ENCODE measurements at regions not wholly inside any gene's neighbourhood (a gene's known extent, or its start where the extent isn't known, plus 50 kb on each side); places are given as distances from the start of the nearest gene placed in this dataset.
"Not testable (repeated sequence)": the region's sequence is repeated elsewhere in the genome, so short reads cannot be mapped to it uniquely, and the experiment has no call there.

DNA sequence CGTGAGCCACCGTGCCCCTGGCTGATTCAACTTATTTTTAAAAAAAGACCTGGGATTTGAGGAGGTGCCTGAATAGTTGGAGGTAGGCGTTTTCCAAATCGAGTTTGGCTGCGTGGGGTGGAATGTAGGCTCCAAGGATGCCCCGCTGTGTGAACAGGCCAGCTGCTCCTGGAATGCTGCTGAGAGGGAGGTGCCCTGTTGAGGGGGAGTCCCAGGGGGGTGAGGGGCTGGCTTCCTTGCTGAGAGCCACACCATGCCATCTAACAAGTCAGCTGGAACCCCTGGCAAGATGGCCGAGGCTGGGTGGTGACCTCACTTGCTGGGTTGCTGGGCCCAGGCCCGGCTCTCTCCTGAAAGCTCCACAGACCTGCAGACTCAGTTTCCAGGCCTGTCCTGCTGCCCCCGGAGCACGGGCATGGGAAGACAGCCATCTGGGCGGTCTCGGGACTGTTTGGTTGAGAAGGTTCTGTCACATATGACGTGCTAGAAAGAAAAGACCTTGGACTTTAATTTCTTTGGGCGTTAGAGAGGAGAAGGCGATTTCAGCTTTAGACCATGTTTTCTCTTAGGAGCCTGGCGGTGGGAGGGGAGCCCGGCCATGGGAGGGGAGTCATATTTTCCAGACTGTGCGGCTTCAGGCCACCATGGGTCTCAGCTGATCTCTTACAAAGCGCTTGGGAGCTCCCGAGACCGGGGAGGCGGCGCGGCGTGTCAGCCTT, 4047.0 kb upstream of the TPTE start:
- not testable (repeated sequence) for H3K4me3 ChIP-seq (replicated peaks in 1 of 2; ENCODE audit: low read depth in 2 of 2, low read length in 2 of 2); DNase-seq (ENCODE audit: low read depth in 2 of 2)

- not testable (repeated sequence) for H3K4me3 ChIP-seq (replicated peaks in 1 of 2; ENCODE audit: low read depth in 2 of 2, low read length in 2 of 2); DNase-seq (ENCODE audit: low read depth in 2 of 2)
These were observed 4040.3 kb upstream of the TPTE start for GRCh38 chr21:6481116-6481515.

DNA sequence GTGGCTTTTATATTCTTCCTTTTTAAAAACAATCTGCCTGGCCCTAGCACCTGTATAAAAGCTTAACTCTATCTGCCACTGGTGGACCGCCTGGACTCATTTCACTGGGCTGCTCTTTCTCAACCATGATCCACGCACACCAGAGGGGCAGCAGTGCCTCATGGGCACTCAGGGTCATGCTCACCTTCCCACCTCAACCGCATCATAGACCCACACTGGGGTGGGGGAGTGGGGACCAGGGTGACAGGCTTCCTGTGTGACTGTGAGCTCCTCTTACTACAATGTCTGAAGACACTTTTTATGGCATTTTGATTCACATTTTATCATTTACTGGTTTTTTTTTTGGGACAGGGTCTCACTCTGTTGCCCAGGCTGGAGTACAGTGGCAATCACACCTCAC, 4038.8 kb upstream of the TPTE start:
- not testable (repeated sequence) for H3K4me3 ChIP-seq (replicated peaks in 1 of 2; ENCODE audit: low read depth in 2 of 2, low read length in 2 of 2); DNase-seq (ENCODE audit: low read depth in 2 of 2)

DNA sequence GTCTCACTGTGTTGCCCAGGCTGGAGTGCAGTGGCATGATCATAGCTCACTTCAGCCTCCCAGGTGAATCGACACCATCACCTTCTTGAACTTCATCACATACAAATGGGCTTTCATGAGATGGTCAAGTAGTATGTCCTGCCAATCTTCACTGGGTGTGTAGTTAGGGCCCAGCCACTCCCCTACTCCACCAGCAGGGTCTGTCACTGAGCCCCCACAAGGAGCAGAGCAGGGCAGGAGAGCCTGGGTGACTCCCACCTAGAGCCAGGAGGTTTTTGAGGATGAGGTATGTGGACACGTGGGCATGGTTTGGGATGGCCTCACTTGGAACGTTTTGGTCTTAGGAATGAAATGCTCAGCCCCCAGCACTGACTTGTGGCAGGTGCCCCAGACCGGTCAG, 4037.7 kb upstream of the TPTE start:
- not testable (repeated sequence) for H3K4me3 ChIP-seq (replicated peaks in 1 of 2; ENCODE audit: low read depth in 2 of 2, low read length in 2 of 2); DNase-seq (ENCODE audit: low read depth in 2 of 2)

GRCh38 chr21:6486821-6487220, 4034.6 kb upstream of the TPTE start:
- not testable (repeated sequence) for H3K4me3 ChIP-seq (replicated peaks in 1 of 2; ENCODE audit: low read depth in 2 of 2, low read length in 2 of 2)

DNA sequence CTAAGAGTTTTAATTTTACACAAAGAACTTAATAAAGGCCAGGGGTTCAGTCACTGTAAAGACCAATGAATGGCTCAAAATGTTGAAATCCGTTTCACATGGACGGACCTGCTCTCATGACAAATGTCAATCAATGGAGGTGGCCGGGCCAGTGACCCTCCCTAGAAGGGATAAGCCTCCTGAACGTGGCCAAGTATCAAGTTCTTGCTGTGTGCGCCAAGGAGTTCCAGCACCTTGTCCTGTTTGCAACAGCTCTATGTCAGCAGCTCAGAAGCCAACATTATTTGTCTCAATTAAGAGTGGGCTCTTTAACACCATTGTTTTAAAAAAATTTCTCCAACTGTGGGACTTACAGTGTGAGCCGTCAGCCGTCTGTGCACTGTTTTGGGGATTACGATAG, 4028.7 kb upstream of the TPTE start:
- H3K4me3 ChIP-seq (replicated peaks in 1 of 2; ENCODE audit: low read depth in 2 of 2, low read length in 2 of 2); DNase-seq (ENCODE audit: low read depth in 2 of 2): not testable (repeated sequence)

More at GRCh38 chr21:6486821-6487220, 4034.6 kb upstream of the TPTE start:
- DNase-seq (ENCODE audit: low read depth in 2 of 2), result not testable (repeated sequence)

DNA sequence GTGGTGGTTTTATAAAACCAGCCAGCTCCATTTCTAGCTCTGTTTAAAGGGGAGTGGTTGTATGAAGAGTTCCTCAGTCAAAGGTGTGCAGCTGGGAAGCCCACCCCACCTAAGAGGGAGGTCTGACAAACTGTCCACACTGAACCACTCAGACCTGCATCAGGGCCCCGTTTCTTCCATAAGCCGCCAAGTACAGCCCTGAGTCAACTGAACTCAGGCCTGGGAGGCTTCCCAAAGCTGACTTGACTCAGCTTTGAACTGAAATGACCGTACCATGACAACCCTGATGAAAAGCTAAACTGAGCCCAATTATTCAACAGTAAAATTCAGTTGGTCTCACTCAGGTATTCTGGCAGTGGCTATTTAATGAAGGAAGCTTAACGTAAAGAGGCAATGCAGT, 4027.4 kb upstream of the TPTE start:
- not testable (repeated sequence) for DNase-seq (ENCODE audit: low read depth in 2 of 2); H3K4me3 ChIP-seq (replicated peaks in 1 of 2; ENCODE audit: low read depth in 2 of 2, low read length in 2 of 2)

GRCh38 chr21:6496356-6496755, 4025.0 kb upstream of the TPTE start:
- DNase-seq (ENCODE audit: low read depth in 2 of 2); H3K4me3 ChIP-seq (replicated peaks in 1 of 2; ENCODE audit: low read depth in 2 of 2, low read length in 2 of 2): not testable (repeated sequence)

GRCh38 chr21:6498716-6499115, 4022.7 kb upstream of the TPTE start:
- DNase-seq (ENCODE audit: low read depth in 2 of 2), result peak in 1 of 2 donors; percentile 0
- peak overlapping the region in 1 of 2 donors; percentile 59 for H3K4me3 ChIP-seq (replicated peaks in 1 of 2; ENCODE audit: low read depth in 2 of 2, low read length in 2 of 2)

GRCh38 chr21:6499128-6499826, 4022.1 kb upstream of the TPTE start:
- not testable (repeated sequence) for DNase-seq (ENCODE audit: low read depth in 2 of 2); H3K4me3 ChIP-seq (replicated peaks in 1 of 2; ENCODE audit: low read depth in 2 of 2, low read length in 2 of 2)

DNA sequence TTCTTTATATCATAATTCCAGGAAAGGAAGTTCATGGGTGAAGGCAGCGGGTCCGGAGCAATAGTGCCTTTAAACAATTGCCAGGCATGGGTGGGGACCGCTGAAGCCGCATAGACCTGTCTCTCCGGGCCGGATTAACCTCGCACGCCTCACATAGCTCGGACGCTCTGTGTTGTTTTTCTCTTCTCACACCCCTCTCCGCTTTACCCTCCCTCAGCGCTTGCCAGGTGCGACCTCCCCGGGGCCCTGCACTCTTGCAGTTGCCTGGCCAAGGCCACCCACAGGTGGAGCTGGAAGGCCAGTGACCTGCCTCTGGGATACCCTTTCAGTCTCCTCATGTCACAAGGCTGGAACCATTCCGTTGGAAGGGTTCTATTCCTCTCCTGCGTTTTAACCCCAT, 4021.5 kb upstream of the TPTE start:
- H3K4me3 ChIP-seq (replicated peaks in 1 of 2; ENCODE audit: low read depth in 2 of 2, low read length in 2 of 2); DNase-seq (ENCODE audit: low read depth in 2 of 2): not testable (repeated sequence)

GRCh38 chr21:6500681-6501080, 4020.7 kb upstream of the TPTE start:
- H3K4me3 ChIP-seq (replicated peaks in 1 of 2; ENCODE audit: low read depth in 2 of 2, low read length in 2 of 2); DNase-seq (ENCODE audit: low read depth in 2 of 2): not testable (repeated sequence)

DNA sequence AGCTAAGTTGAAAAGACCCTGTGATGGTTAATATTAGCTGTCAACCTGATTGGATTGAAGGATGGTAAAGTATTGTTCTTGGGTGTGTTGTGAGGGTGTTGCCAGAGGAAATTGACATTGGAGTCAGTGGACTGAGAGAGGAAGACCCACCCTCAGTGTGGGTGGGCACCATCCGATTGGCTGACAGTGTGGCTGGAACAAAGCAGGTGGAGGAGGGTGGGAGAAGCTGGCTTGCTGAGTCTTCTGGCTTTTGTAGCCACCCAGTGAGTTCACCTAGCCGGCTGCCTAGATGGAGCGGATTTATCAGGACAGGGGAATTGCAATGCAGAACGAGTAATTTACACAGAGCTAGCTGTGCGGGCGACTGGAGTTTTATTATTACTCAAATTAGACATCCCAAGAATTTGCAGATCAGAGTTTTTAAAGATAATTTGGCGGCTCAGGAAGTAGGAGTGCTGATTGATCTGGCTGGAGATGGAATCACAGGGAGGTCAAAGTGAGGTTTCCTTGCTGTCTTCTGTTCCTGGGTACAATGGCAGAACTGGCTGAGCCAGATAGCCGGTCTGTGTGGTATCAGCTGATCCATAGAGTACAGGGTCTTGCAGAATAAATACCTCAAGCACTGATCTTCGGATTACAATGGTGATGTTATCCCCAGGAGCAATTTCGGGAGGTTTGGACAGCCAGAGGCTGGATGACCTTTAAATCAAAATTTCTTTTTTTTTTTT, 4015.1 kb upstream of the TPTE start:
- H3K4me3 ChIP-seq (replicated peaks in 1 of 2; ENCODE audit: low read depth in 2 of 2, low read length in 2 of 2); DNase-seq (ENCODE audit: low read depth in 2 of 2): not testable (repeated sequence)

- not testable (repeated sequence) for H3K4me3 ChIP-seq (replicated peaks in 1 of 2; ENCODE audit: low read depth in 2 of 2, low read length in 2 of 2); DNase-seq (ENCODE audit: low read depth in 2 of 2)
These were observed 4013.8 kb upstream of the TPTE start for GRCh38 chr21:6507632-6508031.

GRCh38 chr21:6521777-6522176, 3999.6 kb upstream of the TPTE start:
- H3K4me3 ChIP-seq (replicated peaks in 1 of 2; ENCODE audit: low read depth in 2 of 2, low read length in 2 of 2); DNase-seq (ENCODE audit: low read depth in 2 of 2): not testable (repeated sequence)

GRCh38 chr21:6526213-6526612, 3995.2 kb upstream of the TPTE start:
- not testable (repeated sequence) for H3K4me3 ChIP-seq (replicated peaks in 1 of 2; ENCODE audit: low read depth in 2 of 2, low read length in 2 of 2); DNase-seq (ENCODE audit: low read depth in 2 of 2)

DNA sequence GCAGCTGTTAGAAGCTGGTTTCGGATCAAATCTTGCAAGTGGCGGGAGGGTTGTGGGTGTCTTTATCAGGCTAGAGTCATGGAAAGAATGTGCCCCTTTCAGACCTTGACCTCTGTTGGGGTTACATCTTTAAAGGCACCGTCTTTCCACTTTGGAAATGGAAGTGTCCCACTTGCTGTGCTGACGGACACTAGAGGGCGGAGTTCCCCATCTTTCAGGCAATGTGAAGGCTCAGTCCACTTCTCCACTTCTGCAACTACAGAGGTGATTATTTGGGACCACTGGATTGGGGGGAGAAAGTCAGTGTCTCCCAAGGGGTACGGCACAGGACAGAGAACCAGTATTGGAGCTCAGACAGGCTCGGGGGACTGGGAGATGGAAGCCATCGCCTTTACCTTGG, 3990.7 kb upstream of the TPTE start:
- H3K4me3 ChIP-seq (replicated peaks in 1 of 2; ENCODE audit: low read depth in 2 of 2, low read length in 2 of 2); DNase-seq (ENCODE audit: low read depth in 2 of 2): not testable (repeated sequence)

GRCh38 chr21:6533261-6533660, 3988.1 kb upstream of the TPTE start:
- not testable (repeated sequence) for DNase-seq (ENCODE audit: low read depth in 2 of 2); H3K4me3 ChIP-seq (replicated peaks in 1 of 2; ENCODE audit: low read depth in 2 of 2, low read length in 2 of 2)

GRCh38 chr21:6538320-6538719, 3983.1 kb upstream of the TPTE start:
- not testable (repeated sequence) for H3K4me3 ChIP-seq (replicated peaks in 1 of 2; ENCODE audit: low read depth in 2 of 2, low read length in 2 of 2); DNase-seq (ENCODE audit: low read depth in 2 of 2)
